HCT116 (cell line): ENCODE measurements at regions not wholly inside any gene's neighbourhood (a gene's known extent, or its start where the extent isn't known, plus 50 kb on each side); places are given as distances from the start of the nearest gene placed in this dataset.

Experiments used
- POLR2A ChIP-seq: IDR thresholded peaks from 2 replicates; pipeline ENCODE4 v1.7.0; 2011; ENCODE audit warnings: borderline replicate concordance; ENCODE audit not compliant: insufficient read depth, insufficient read length; ENCODE audit errors: extremely low read depth
- RAD21 ChIP-seq: IDR thresholded peaks from 2 replicates; pipeline ENCODE4 v1.6.1; 2012; ENCODE audit warnings: low read depth, mild to moderate bottlenecking
- ZBTB33 ChIP-seq: IDR thresholded peaks from 2 replicates; pipeline ENCODE4 v1.6.1; 2011; ENCODE audit warnings: mild to moderate bottlenecking, low read length, moderate library complexity; ENCODE audit not compliant: insufficient replicate concordance; ENCODE audit errors: extremely low read depth
- TF ChIP-seq, protein P1 (sequence below), 3 experiments: fragments of 200-600 bp in 1 of 3; sonication (generic) in 1 of 3; IDR thresholded peaks in 2 of 3; conservative IDR thresholded peaks in 1 of 3; 2 replicates each; pipeline ENCODE4 v1.5.1; 2012 to 2017; ENCODE audit warnings: low read depth in 2 of 3, low read length in 2 of 3, antibody characterized with exemption in 1 of 3, borderline replicate concordance in 1 of 3, control low read depth in 1 of 3, mild to moderate bottlenecking in 1 of 3, mixed read lengths in 1 of 3, mixed run types in 1 of 3, moderate library complexity in 1 of 3; ENCODE audit not compliant: insufficient read depth in 1 of 3

DNA sequence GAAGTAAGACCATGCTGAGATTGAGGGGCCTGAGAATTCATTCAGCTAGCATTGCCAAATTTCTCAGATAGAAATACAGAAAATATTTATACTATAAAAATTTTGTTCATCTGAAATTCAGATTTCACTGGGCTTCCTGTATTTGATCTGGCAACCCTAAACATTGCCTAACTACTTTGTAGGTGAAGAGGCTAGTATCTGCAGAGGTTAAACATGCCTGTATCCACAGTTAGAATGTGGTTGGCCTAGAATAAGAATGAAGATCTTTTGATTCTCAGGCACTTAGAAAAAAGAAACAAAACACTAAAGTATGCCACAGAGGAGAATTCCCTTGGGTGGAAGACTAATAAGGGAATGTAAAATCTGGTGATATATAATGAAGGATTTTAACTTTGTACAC is 189.0 kb downstream of the DIPK2A start:
- TF ChIP-seq, protein P1, sequence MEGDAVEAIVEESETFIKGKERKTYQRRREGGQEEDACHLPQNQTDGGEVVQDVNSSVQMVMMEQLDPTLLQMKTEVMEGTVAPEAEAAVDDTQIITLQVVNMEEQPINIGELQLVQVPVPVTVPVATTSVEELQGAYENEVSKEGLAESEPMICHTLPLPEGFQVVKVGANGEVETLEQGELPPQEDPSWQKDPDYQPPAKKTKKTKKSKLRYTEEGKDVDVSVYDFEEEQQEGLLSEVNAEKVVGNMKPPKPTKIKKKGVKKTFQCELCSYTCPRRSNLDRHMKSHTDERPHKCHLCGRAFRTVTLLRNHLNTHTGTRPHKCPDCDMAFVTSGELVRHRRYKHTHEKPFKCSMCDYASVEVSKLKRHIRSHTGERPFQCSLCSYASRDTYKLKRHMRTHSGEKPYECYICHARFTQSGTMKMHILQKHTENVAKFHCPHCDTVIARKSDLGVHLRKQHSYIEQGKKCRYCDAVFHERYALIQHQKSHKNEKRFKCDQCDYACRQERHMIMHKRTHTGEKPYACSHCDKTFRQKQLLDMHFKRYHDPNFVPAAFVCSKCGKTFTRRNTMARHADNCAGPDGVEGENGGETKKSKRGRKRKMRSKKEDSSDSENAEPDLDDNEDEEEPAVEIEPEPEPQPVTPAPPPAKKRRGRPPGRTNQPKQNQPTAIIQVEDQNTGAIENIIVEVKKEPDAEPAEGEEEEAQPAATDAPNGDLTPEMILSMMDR (IDR thresholded peaks at IDR 0.05 in 2 of 3, conservative IDR thresholded peaks at IDR 0.05 in 1 of 3; ENCODE audit: borderline replicate concordance in 1 of 3, insufficient read depth in 1 of 3, low read depth in 2 of 3, low read length in 2 of 3), result no peak
- no peak for TF ChIP-seq POLR2A
- no peak for TF ChIP-seq ZBTB33
- TF ChIP-seq RAD21, result no peak
